ENCODE measurements at regions not wholly inside any gene's neighbourhood (a gene's known extent, or its start where the extent isn't known, plus 50 kb on each side); places are given as distances from the start of the nearest gene placed in this dataset.

- TF ChIP-seq CTCF (conservative IDR thresholded peaks at IDR 0.05 in 1 of 2, IDR thresholded peaks at IDR 0.05 in 1 of 2; ENCODE audit: extremely low read depth in 1 of 2, insufficient read depth in 1 of 2, low read depth in 1 of 2, low read length in 2 of 2) (no peak), EZH2 (IDR thresholded peaks at IDR 0.05; ENCODE audit: borderline replicate concordance, low read length) (no peak)
Measured at GRCh38 chr20:63120808-63121090, 95.2 kb downstream of the YTHDF1 start.
